ENCODE measurements at regions not wholly inside any gene's neighbourhood (a gene's known extent, or its start where the extent isn't known, plus 50 kb on each side); places are given as distances from the start of the nearest gene placed in this dataset.

GRCh38 chr18:45378933-45379332 lies 236.3 kb upstream of the SLC14A2 start:
- TF ChIP-seq POLR2A (IDR thresholded peaks at IDR 0.05; ENCODE audit: low read depth, low read length): no peak
- TF ChIP-seq, protein P1, sequence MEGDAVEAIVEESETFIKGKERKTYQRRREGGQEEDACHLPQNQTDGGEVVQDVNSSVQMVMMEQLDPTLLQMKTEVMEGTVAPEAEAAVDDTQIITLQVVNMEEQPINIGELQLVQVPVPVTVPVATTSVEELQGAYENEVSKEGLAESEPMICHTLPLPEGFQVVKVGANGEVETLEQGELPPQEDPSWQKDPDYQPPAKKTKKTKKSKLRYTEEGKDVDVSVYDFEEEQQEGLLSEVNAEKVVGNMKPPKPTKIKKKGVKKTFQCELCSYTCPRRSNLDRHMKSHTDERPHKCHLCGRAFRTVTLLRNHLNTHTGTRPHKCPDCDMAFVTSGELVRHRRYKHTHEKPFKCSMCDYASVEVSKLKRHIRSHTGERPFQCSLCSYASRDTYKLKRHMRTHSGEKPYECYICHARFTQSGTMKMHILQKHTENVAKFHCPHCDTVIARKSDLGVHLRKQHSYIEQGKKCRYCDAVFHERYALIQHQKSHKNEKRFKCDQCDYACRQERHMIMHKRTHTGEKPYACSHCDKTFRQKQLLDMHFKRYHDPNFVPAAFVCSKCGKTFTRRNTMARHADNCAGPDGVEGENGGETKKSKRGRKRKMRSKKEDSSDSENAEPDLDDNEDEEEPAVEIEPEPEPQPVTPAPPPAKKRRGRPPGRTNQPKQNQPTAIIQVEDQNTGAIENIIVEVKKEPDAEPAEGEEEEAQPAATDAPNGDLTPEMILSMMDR (conservative IDR thresholded peaks at IDR 0.05; ENCODE audit: low read depth, low read length): no peak
- TF ChIP-seq RCOR1 (IDR thresholded peaks at IDR 0.05; ENCODE audit: insufficient replicate concordance, low read length): no peak
- no peak for TF ChIP-seq MAFK (IDR thresholded peaks at IDR 0.05; ENCODE audit: low read depth, low read length)
- no peak for TF ChIP-seq SMC3 (IDR thresholded peaks at IDR 0.05; ENCODE audit: low read depth, low read length)
- no peak for TF ChIP-seq RFX5 (IDR thresholded peaks at IDR 0.05; ENCODE audit: low read depth, low read length)
- no peak for TF ChIP-seq MAZ (IDR thresholded peaks at IDR 0.05; ENCODE audit: borderline replicate concordance, low read depth, low read length)
- no peak for TF ChIP-seq CHD1 (IDR thresholded peaks at IDR 0.05; ENCODE audit: low read depth, low read length)
- no peak for TF ChIP-seq RAD21 (IDR thresholded peaks at IDR 0.05; ENCODE audit: low read length)
- TF ChIP-seq MXI1 (IDR thresholded peaks at IDR 0.05; ENCODE audit: borderline replicate concordance, low read depth, low read length): no peak
- TF ChIP-seq USF2 (IDR thresholded peaks at IDR 0.05; ENCODE audit: low read depth, low read length): no peak
- TF ChIP-seq CEBPB (IDR thresholded peaks at IDR 0.05; ENCODE audit: low read depth, low read length): no peak
- no peak for TF ChIP-seq NFE2L2 (IDR thresholded peaks at IDR 0.05; ENCODE audit: low read depth, low read length)
- TF ChIP-seq FOS (IDR thresholded peaks at IDR 0.05; ENCODE audit: low read depth, low read length): no peak

Data from IMR-90 (cell line).